ENCODE measurements at regions not wholly inside any gene's neighbourhood (a gene's known extent, or its start where the extent isn't known, plus 50 kb on each side); places are given as distances from the start of the nearest gene placed in this dataset.

GRCh38 chr5:20469792-20470191 is 481.8 kb upstream of the CDH18 start:
- H3K79me2 ChIP-seq (ENCODE audit: control insufficient read depth, insufficient read depth, low read length): no peaks in the 10 kb centered on the region
- no peaks in the 10 kb centered on the region for H4K20me1 ChIP-seq (replicated peaks; ENCODE audit: control insufficient read depth, extremely low read depth, insufficient read depth, low read length)
- no peak overlapping the region for H3K4me2 ChIP-seq (ENCODE audit: insufficient read depth, low read length)
- H2AFZ ChIP-seq (ENCODE audit: low read depth, low read length): no peak overlapping the region
- no peak for FAIRE-seq
- H3K9me1 ChIP-seq (replicated peaks; ENCODE audit: control insufficient read depth, extremely low read depth, insufficient read depth, low read length): no peaks in the 10 kb centered on the region
- no peak for DNase-seq (ENCODE audit: low read depth, low spot score)
- CTCF ChIA-PET: no interaction called here
- H3K36me3 ChIP-seq (ENCODE audit: control insufficient read depth in 2 of 2, extremely low read depth in 1 of 2, insufficient read depth in 2 of 2, low read length in 2 of 2): no peaks in the 10 kb centered on the region
- no peaks in the 10 kb centered on the region for H3K4me1 ChIP-seq (ENCODE audit: control insufficient read depth, extremely low read depth, insufficient read depth, low read length)
- intact Hi-C loops (cut with micrococcal nuclease) (no loop called here), dilution Hi-C loops (cut with MboI; ENCODE audit: extremely low pct_ligation_motif_present, low sequenced_read_pairs) (no loop called here)
- H3K4me3 ChIP-seq (replicated peaks in 1 of 3; ENCODE audit: insufficient read depth in 1 of 3, low read depth in 1 of 3, low read length in 3 of 3): no peak overlapping the region
- peaks cover 2% of the 10 kb centered on the region for H3K9me3 ChIP-seq (replicated peaks; ENCODE audit: control insufficient read depth, insufficient read depth, low read length)
- no peaks in the 10 kb centered on the region for H3K27me3 ChIP-seq (ENCODE audit: control insufficient read depth in 2 of 2, insufficient read depth in 2 of 2, low read length in 2 of 2)
- TF ChIP-seq POLR2A (IDR thresholded peaks at IDR 0.05; ENCODE audit: low read depth, low read length) (no peak), EZH2 (IDR thresholded peaks at IDR 0.05; ENCODE audit: borderline replicate concordance, low read depth, low read length, severe bottlenecking) (no peak), CTCF (IDR thresholded peaks at IDR 0.05; ENCODE audit: extremely low read depth in 1 of 2, insufficient read depth in 1 of 2, low read depth in 1 of 2, low read length in 2 of 2) (no peak), MYC (IDR thresholded peaks at IDR 0.05; ENCODE audit: low read depth, low read length) (no peak), MAX (IDR thresholded peaks at IDR 0.05; ENCODE audit: insufficient read depth, insufficient read length) (no peak), JUN (IDR thresholded peaks at IDR 0.05; ENCODE audit: borderline replicate concordance, insufficient read depth, insufficient read length, low read depth) (no peak), POLR2AphosphoS5 (IDR thresholded peaks at IDR 0.05; ENCODE audit: insufficient read depth, low read depth, low read length) (no peak)
- no TSS peak for BruUV-seq (replicated peaks)
- POLR2A ChIA-PET: no interaction called here
- H3K9ac ChIP-seq (replicated peaks; ENCODE audit: extremely low read depth, insufficient read depth, low read length): no peak overlapping the region
- H3K27ac ChIP-seq (ENCODE audit: insufficient read depth, low read depth, low read length): no peak overlapping the region

- H4K20me1 ChIP-seq (replicated peaks; ENCODE audit: control insufficient read depth, extremely low read depth, insufficient read depth, low read length): no peaks in the 10 kb centered on the region
- ChIA-PET POLR2A (no interaction called here), CTCF (no interaction called here)
- H3K27me3 ChIP-seq (ENCODE audit: control insufficient read depth in 2 of 2, insufficient read depth in 2 of 2, low read length in 2 of 2): no peaks in the 10 kb centered on the region
- no peak overlapping the region for H3K9ac ChIP-seq (replicated peaks; ENCODE audit: extremely low read depth, insufficient read depth, low read length)
- FAIRE-seq (no peak), DNase-seq (ENCODE audit: low read depth, low spot score) (no peak)
- TF ChIP-seq MYC (IDR thresholded peaks at IDR 0.05; ENCODE audit: low read depth, low read length) (no peak), POLR2AphosphoS5 (IDR thresholded peaks at IDR 0.05; ENCODE audit: insufficient read depth, low read depth, low read length) (no peak), JUN (IDR thresholded peaks at IDR 0.05; ENCODE audit: borderline replicate concordance, insufficient read depth, insufficient read length, low read depth) (no peak), CTCF (IDR thresholded peaks at IDR 0.05; ENCODE audit: extremely low read depth in 1 of 2, insufficient read depth in 1 of 2, low read depth in 1 of 2, low read length in 2 of 2) (no peak), MAX (IDR thresholded peaks at IDR 0.05; ENCODE audit: insufficient read depth, insufficient read length) (no peak), FOS (IDR thresholded peaks at IDR 0.05; ENCODE audit: borderline replicate concordance, insufficient read depth, low read length) (no peak), EZH2 (IDR thresholded peaks at IDR 0.05; ENCODE audit: borderline replicate concordance, low read depth, low read length, severe bottlenecking) (no peak), GATA2 (IDR thresholded peaks at IDR 0.05; ENCODE audit: insufficient read depth, insufficient read length, low read depth, low read length) (no peak), POLR2A (IDR thresholded peaks at IDR 0.05; ENCODE audit: low read depth, low read length) (no peak)
- no peak overlapping the region for H3K4me2 ChIP-seq (ENCODE audit: insufficient read depth, low read length)
- H2AFZ ChIP-seq (ENCODE audit: low read depth, low read length): no peak overlapping the region
- H3K36me3 ChIP-seq (ENCODE audit: control insufficient read depth in 2 of 2, extremely low read depth in 1 of 2, insufficient read depth in 2 of 2, low read length in 2 of 2): no peaks in the 10 kb centered on the region
- H3K4me1 ChIP-seq (ENCODE audit: control insufficient read depth, extremely low read depth, insufficient read depth, low read length): no peaks in the 10 kb centered on the region
- no peak overlapping the region for H3K27ac ChIP-seq (ENCODE audit: insufficient read depth, low read depth, low read length)
- H3K9me3 ChIP-seq (replicated peaks; ENCODE audit: control insufficient read depth, insufficient read depth, low read length): peaks cover 2% of the 10 kb centered on the region
- BruUV-seq (replicated peaks): no TSS peak
- dilution Hi-C loops (cut with MboI; ENCODE audit: extremely low pct_ligation_motif_present, low sequenced_read_pairs): no loop called here
- H3K4me3 ChIP-seq (replicated peaks in 1 of 3; ENCODE audit: insufficient read depth in 1 of 3, low read depth in 1 of 3, low read length in 3 of 3): no peak overlapping the region
- no peaks in the 10 kb centered on the region for H3K79me2 ChIP-seq (ENCODE audit: control insufficient read depth, insufficient read depth, low read length)
- H3K9me1 ChIP-seq (replicated peaks; ENCODE audit: control insufficient read depth, extremely low read depth, insufficient read depth, low read length): no peaks in the 10 kb centered on the region
- intact Hi-C loops (cut with micrococcal nuclease): no loop called here
Measured at GRCh38 chr5:20469390-20469789, 481.4 kb upstream of the CDH18 start.

All from endothelial cell of umbilical vein (primary cell).